OCI-LY7 (cell line): ENCODE measurements at regions not wholly inside any gene's neighbourhood (a gene's known extent, or its start where the extent isn't known, plus 50 kb on each side); places are given as distances from the start of the nearest gene placed in this dataset.

Experiments used
- CTCF ChIP-seq: fragments of 200-600 bp; sonication (generic); conservative IDR thresholded peaks from 2 replicates; pipeline ENCODE4 v1.5.1; 2014; ENCODE audit warnings: mild to moderate bottlenecking, antibody characterized with exemption, low read length, moderate library complexity, mixed read lengths
- EZH2phosphoT487 ChIP-seq: fragments of 200-600 bp; sonication (generic); IDR thresholded peaks from 2 replicates; pipeline ENCODE4 v1.6.1; 2018; ENCODE audit warnings: low read depth, borderline replicate concordance, mild to moderate bottlenecking, mixed run types, antibody characterized with exemption, low read length, moderate library complexity, mixed read lengths

- TF ChIP-seq CTCF (no peak), EZH2phosphoT487 (no peak)
Measured at GRCh38 chr6:169891421-169891820, 140.0 kb downstream of the ERMARD start.
